ENCODE measurements at regions not wholly inside any gene's neighbourhood (a gene's known extent, or its start where the extent isn't known, plus 50 kb on each side); places are given as distances from the start of the nearest gene placed in this dataset.

DNA sequence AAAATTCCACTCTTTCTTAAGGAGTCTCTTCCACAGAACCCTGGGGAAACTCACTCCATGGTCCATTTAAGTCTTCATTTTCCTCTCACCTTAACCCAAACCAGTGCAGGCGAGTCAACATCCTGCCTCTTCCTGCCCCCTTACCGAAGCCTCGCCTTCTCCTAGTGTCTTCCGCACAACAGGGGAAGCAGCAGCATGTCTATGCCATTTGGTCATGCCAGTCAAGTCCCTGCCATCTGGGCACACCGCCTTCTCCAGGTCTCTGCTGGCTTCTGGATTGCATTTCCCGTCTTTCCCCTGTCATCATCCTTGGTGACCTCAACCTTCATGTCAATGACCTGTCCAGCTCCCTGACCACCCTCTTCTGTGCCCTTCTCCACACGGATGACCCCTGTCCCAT lies 77.3 kb upstream of the FZD7 start:
- no peak overlapping the region for H3K9ac ChIP-seq (ENCODE audit: low read depth in 1 of 3, low read length in 3 of 3)
- no peaks in the 10 kb centered on the region for H3K36me3 ChIP-seq (ENCODE audit: control insufficient read depth in 3 of 3, insufficient read depth in 3 of 3, low read length in 3 of 3)
- H3K27ac ChIP-seq (ENCODE audit: low read depth, low read length), result peak overlapping the region; percentile 20

DNA sequence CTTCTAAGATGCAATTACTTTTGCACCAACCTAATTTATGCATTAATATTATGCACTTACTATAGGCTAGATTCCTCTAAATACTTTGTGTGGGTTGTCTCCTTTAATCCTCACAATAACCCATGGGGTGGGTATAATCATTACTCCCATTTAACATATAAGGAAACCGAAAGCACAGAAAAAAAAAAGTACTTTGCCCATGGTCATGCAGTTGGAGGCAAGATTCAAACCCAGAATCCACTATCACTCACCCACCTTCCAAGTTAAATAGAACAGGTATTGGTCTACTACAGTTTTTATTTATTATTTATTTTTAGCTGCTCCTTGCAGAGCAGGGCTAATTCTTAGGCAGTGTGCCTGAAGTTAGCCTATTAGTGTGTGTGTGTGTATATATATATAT lies 76.6 kb upstream of the FZD7 start:
- H3K4me1 ChIP-seq (ENCODE audit: control insufficient read depth in 3 of 3, insufficient read depth in 3 of 3, low read length in 3 of 3), result peaks cover 28 to 35% (median 29%) of the 10 kb centered on the region in 3 donors

More for the DNA sequence above, 77.3 kb upstream of the FZD7 start:
- Histone ChIP-seq H3K4me1 (ENCODE audit: control insufficient read depth in 3 of 3, insufficient read depth in 3 of 3, low read length in 3 of 3) (peaks cover 31 to 37% (median 33%) of the 10 kb centered on the region in 3 donors), H3K27me3 (ENCODE audit: control insufficient read depth in 3 of 3, insufficient read depth in 3 of 3, low read length in 3 of 3) (no peaks in the 10 kb centered on the region), H3K4me3 (ENCODE audit: low read length in 3 of 3) (peak overlapping the region in 2 of 3 donors; percentile 30 to 42), H3K9me3 (ENCODE audit: control insufficient read depth in 3 of 3, low read length in 3 of 3) (no peaks in the 10 kb centered on the region)

DNA sequence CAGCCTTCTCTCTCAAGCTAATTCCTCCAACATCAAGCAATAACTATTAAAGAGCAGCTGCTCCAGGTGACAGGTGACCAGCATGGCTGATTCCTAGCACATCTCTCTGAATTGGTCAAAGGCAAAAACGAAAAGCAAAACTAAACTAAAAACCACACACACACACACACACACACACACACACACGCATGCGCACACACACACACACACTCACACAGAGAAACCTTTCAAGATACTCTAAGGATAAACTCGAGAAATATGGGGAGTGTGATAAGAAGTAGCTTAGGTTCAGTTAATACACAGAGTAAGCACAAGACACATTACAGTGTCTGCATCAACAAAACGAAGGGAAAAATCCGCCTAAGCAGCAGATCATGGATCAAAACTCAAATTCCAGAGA lies 74.5 kb upstream of the FZD7 start:
- Histone ChIP-seq H3K9me3 (ENCODE audit: control insufficient read depth in 3 of 3, low read length in 3 of 3) (no peaks in the 10 kb centered on the region), H3K9ac (ENCODE audit: low read depth in 1 of 3, low read length in 3 of 3) (no peak overlapping the region), H3K27ac (ENCODE audit: low read depth, low read length) (no peak overlapping the region), H3K4me1 (ENCODE audit: control insufficient read depth in 3 of 3, insufficient read depth in 3 of 3, low read length in 3 of 3) (peaks cover 14 to 18% (median 15%) of the 10 kb centered on the region in 3 donors), H3K27me3 (ENCODE audit: control insufficient read depth in 3 of 3, insufficient read depth in 3 of 3, low read length in 3 of 3) (no peaks in the 10 kb centered on the region), H3K36me3 (ENCODE audit: control insufficient read depth in 3 of 3, insufficient read depth in 3 of 3, low read length in 3 of 3) (no peaks in the 10 kb centered on the region), H3K4me3 (ENCODE audit: low read length in 3 of 3) (no peak overlapping the region)

More for the DNA sequence above, 76.6 kb upstream of the FZD7 start:
- H3K4me3 ChIP-seq (ENCODE audit: low read length in 3 of 3), result no peak overlapping the region
- H3K36me3 ChIP-seq (ENCODE audit: control insufficient read depth in 3 of 3, insufficient read depth in 3 of 3, low read length in 3 of 3), result no peaks in the 10 kb centered on the region
- H3K27ac ChIP-seq (ENCODE audit: low read depth, low read length), result no peak overlapping the region
- no peaks in the 10 kb centered on the region for H3K9me3 ChIP-seq (ENCODE audit: control insufficient read depth in 3 of 3, low read length in 3 of 3)
- H3K9ac ChIP-seq (ENCODE audit: low read depth in 1 of 3, low read length in 3 of 3), result no peak overlapping the region
- no peaks in the 10 kb centered on the region for H3K27me3 ChIP-seq (ENCODE audit: control insufficient read depth in 3 of 3, insufficient read depth in 3 of 3, low read length in 3 of 3)

DNA sequence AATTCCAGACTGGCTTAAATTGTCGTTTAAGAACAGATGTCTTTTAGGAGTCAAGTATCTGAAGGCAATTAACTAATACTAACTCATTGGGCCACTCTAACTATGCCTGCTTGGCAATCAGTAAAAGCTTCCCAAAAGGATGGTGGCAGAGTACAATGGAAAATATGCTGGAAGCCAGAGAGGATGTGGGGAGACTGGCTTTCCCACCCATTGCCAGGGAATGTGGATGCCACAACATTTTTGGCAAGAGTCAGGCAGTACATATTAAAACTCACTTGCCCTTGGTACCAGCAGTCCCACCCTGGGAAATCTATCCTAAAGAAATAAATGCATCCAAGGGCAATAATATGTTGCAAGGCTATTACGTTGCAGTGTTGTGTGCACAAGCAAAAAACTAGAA lies 74.0 kb upstream of the FZD7 start:
- Histone ChIP-seq H3K4me1 (ENCODE audit: control insufficient read depth in 3 of 3, insufficient read depth in 3 of 3, low read length in 3 of 3) (peaks cover 13 to 16% (median 15%) of the 10 kb centered on the region in 3 donors), H3K27me3 (ENCODE audit: control insufficient read depth in 3 of 3, insufficient read depth in 3 of 3, low read length in 3 of 3) (no peaks in the 10 kb centered on the region), H3K9ac (ENCODE audit: low read depth in 1 of 3, low read length in 3 of 3) (no peak overlapping the region), H3K4me3 (ENCODE audit: low read length in 3 of 3) (no peak overlapping the region), H3K9me3 (ENCODE audit: control insufficient read depth in 3 of 3, low read length in 3 of 3) (no peaks in the 10 kb centered on the region), H3K36me3 (ENCODE audit: control insufficient read depth in 3 of 3, insufficient read depth in 3 of 3, low read length in 3 of 3) (no peaks in the 10 kb centered on the region), H3K27ac (ENCODE audit: low read depth, low read length) (no peak overlapping the region)

DNA sequence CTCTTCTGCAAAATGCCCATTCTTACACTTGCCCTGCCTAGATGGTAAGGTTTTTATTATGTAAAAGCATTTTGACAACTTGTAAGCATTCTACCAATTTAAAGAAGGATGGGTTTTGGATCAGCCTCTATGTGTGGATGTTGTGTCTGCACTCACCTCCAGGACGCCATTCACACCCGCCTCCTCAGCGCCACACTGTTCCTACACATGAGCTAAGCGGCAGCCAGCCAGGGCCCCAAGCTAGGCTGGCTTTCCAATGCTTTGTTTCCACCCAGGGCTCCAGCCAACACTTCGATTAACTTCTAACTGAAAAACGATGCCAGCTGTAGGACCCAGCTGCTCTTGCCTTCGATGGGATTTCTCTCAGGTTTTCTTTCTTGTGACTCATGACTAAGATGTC lies 73.3 kb upstream of the FZD7 start:
- Histone ChIP-seq H3K4me3 (ENCODE audit: low read length in 3 of 3) (no peak overlapping the region), H3K4me1 (ENCODE audit: control insufficient read depth in 3 of 3, insufficient read depth in 3 of 3, low read length in 3 of 3) (peaks cover 13 to 16% (median 14%) of the 10 kb centered on the region in 3 donors), H3K9me3 (ENCODE audit: control insufficient read depth in 3 of 3, low read length in 3 of 3) (no peaks in the 10 kb centered on the region), H3K27me3 (ENCODE audit: control insufficient read depth in 3 of 3, insufficient read depth in 3 of 3, low read length in 3 of 3) (no peaks in the 10 kb centered on the region), H3K27ac (ENCODE audit: low read depth, low read length) (no peak overlapping the region), H3K36me3 (ENCODE audit: control insufficient read depth in 3 of 3, insufficient read depth in 3 of 3, low read length in 3 of 3) (no peaks in the 10 kb centered on the region), H3K9ac (ENCODE audit: low read depth in 1 of 3, low read length in 3 of 3) (no peak overlapping the region)

DNA sequence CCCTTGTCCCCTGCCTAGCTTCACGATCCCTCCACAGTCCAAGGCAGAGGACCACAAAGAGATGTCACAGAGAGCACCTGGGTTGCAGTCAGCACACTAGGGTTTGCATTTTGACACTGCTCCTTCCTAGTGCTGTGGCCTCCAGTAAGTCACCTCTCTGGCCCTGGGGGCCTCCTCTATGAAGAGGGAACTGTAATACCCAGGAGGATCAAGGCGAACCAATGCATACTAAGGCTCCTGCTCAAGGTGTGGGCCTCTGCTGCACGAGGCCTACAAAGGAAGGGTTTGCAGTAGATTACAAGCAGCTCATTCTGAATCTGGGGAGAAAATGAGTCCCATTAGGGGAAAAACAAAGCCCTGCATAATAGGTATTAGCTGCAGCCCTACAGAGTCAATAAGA lies 72.3 kb upstream of the FZD7 start:
- no peak overlapping the region for H3K27ac ChIP-seq (ENCODE audit: low read depth, low read length)
- H3K4me3 ChIP-seq (ENCODE audit: low read length in 3 of 3), result no peak overlapping the region
- H3K36me3 ChIP-seq (ENCODE audit: control insufficient read depth in 3 of 3, insufficient read depth in 3 of 3, low read length in 3 of 3), result no peaks in the 10 kb centered on the region
- H3K4me1 ChIP-seq (ENCODE audit: control insufficient read depth in 3 of 3, insufficient read depth in 3 of 3, low read length in 3 of 3), result peaks cover 3 to 5% (median 3%) of the 10 kb centered on the region in 3 donors
- no peaks in the 10 kb centered on the region for H3K9me3 ChIP-seq (ENCODE audit: control insufficient read depth in 3 of 3, low read length in 3 of 3)
- H3K9ac ChIP-seq (ENCODE audit: low read depth in 1 of 3, low read length in 3 of 3), result no peak overlapping the region
- no peaks in the 10 kb centered on the region for H3K27me3 ChIP-seq (ENCODE audit: control insufficient read depth in 3 of 3, insufficient read depth in 3 of 3, low read length in 3 of 3)

DNA sequence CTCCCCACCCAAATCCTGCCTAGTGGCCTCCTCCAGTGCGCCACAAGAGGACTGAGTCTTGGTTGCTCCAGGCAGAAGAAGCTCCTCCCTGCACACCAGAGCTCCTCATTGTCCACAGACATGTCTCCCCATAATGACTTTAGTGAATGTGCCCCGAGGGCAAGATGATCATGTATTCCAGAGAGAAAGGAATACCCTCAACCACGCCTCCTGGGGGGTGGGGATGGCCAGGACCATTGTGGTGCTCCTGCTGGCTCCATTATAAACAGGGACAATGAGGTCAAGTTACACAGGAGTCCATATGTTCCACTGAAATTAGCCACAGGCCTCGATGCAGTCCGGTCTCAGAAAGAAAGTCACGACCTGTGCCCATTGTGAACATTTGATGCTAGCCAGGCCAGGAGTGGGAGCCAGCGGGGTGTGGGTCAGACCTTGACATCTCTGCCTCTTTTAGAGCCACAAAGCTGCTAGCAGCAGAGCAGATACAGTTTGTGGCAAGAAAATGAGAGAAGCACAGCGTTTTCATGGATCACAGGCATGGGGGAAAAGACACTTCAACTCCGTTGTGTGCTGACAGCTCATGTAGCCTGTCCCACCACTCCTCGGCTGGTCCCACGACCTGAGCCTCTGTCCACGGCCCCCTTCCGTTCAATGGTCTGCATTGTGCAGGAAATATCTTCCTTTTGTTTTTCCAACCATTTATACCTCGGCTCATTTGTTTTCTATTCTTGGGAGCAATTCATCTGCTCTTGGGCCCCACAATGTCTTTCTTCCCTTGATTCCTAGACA lies 70.7 kb upstream of the FZD7 start:
- Histone ChIP-seq H3K4me3 (ENCODE audit: low read length in 3 of 3) (no peak overlapping the region), H3K27ac (ENCODE audit: low read depth, low read length) (no peak overlapping the region), H3K36me3 (ENCODE audit: control insufficient read depth in 3 of 3, insufficient read depth in 3 of 3, low read length in 3 of 3) (no peaks in the 10 kb centered on the region), H3K9me3 (ENCODE audit: control insufficient read depth in 3 of 3, low read length in 3 of 3) (no peaks in the 10 kb centered on the region), H3K9ac (ENCODE audit: low read depth in 1 of 3, low read length in 3 of 3) (no peak overlapping the region), H3K27me3 (ENCODE audit: control insufficient read depth in 3 of 3, insufficient read depth in 3 of 3, low read length in 3 of 3) (no peaks in the 10 kb centered on the region), H3K4me1 (ENCODE audit: control insufficient read depth in 3 of 3, insufficient read depth in 3 of 3, low read length in 3 of 3) (no peaks in the 10 kb centered on the region)

DNA sequence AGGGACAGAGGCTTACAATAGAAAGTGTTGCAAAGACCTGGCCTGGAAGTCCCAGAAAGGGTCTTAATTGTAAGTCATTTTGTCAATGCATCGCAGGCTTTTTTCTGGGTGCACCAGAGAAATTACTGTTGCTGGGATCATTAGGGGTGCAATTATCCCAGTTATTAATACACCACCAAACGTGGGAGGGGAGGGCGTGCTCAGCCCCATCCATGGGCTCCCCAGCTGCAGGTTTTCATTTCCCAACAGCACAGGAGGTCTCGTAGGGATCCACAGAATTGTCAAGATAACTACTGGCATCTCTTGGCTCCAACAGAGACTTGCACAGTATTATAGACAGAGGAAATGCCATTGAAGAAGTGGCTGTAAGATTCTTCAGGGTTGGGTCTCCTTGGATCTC lies 69.6 kb upstream of the FZD7 start:
- no peak overlapping the region for H3K9ac ChIP-seq (ENCODE audit: low read depth in 1 of 3, low read length in 3 of 3)
- no peak overlapping the region for H3K27ac ChIP-seq (ENCODE audit: low read depth, low read length)
- H3K4me3 ChIP-seq (ENCODE audit: low read length in 3 of 3), result no peak overlapping the region
- no peaks in the 10 kb centered on the region for H3K9me3 ChIP-seq (ENCODE audit: control insufficient read depth in 3 of 3, low read length in 3 of 3)
- H3K36me3 ChIP-seq (ENCODE audit: control insufficient read depth in 3 of 3, insufficient read depth in 3 of 3, low read length in 3 of 3), result no peaks in the 10 kb centered on the region
- H3K4me1 ChIP-seq (ENCODE audit: control insufficient read depth in 3 of 3, insufficient read depth in 3 of 3, low read length in 3 of 3), result no peaks in the 10 kb centered on the region
- no peaks in the 10 kb centered on the region for H3K27me3 ChIP-seq (ENCODE audit: control insufficient read depth in 3 of 3, insufficient read depth in 3 of 3, low read length in 3 of 3)

DNA sequence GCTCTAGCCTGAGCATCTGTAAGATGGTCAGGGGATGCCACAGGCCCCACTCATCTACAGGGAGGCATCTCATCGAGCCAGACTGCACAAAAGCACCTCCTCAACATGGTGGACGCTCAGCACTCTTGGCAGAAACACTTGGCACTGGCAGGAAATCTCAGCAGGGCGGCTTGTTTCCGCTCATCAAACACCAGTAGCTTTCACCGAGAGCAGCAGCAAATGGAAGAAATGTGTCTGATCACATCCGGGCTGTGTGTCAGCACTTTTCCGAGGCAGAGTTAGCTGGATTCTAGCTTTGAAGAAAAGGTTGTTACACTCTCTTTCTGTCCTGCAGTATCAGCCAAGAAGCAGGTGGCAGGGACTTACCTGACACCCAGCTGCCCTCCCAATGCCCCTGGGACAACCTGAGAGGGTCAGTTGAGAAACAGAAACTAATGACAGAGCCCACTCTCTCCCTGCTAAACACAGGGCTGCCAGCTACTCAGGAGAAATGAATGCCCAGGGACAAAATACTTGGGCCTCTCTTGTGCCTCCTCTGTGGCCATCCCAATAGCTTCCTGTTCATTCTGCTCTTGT lies 68.9 kb upstream of the FZD7 start:
- Histone ChIP-seq H3K9me3 (ENCODE audit: control insufficient read depth in 3 of 3, low read length in 3 of 3) (no peaks in the 10 kb centered on the region), H3K36me3 (ENCODE audit: control insufficient read depth in 3 of 3, insufficient read depth in 3 of 3, low read length in 3 of 3) (no peaks in the 10 kb centered on the region), H3K4me3 (ENCODE audit: low read length in 3 of 3) (no peak overlapping the region), H3K4me1 (ENCODE audit: control insufficient read depth in 3 of 3, insufficient read depth in 3 of 3, low read length in 3 of 3) (no peaks in the 10 kb centered on the region), H3K27me3 (ENCODE audit: control insufficient read depth in 3 of 3, insufficient read depth in 3 of 3, low read length in 3 of 3) (no peaks in the 10 kb centered on the region), H3K27ac (ENCODE audit: low read depth, low read length) (no peak overlapping the region), H3K9ac (ENCODE audit: low read depth in 1 of 3, low read length in 3 of 3) (no peak overlapping the region)

DNA sequence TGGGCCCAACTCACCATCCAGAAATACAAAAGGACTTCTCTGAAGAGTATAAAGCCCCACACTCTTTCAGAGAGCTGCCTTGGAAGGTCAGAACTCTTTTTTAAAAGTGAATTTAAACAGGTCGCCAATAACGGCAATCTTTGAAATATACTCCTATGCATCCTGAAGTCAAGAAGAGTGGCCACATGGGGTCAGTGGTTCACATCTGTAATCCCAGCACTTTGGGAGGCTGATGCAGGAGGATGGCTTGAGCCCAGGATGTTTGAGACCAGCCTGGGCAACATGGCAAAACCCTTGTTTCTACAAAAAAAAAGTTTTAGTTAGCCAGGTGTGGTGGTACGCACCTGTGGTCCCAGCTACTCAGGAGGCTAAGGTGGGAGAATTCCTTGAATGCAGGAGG lies 68.1 kb upstream of the FZD7 start:
- Histone ChIP-seq H3K9ac (ENCODE audit: low read depth in 1 of 3, low read length in 3 of 3) (no peak overlapping the region), H3K27me3 (ENCODE audit: control insufficient read depth in 3 of 3, insufficient read depth in 3 of 3, low read length in 3 of 3) (peaks cover 0 to 2% (median 0%) of the 10 kb centered on the region in 3 donors), H3K4me1 (ENCODE audit: control insufficient read depth in 3 of 3, insufficient read depth in 3 of 3, low read length in 3 of 3) (no peaks in the 10 kb centered on the region), H3K36me3 (ENCODE audit: control insufficient read depth in 3 of 3, insufficient read depth in 3 of 3, low read length in 3 of 3) (no peaks in the 10 kb centered on the region), H3K4me3 (ENCODE audit: low read length in 3 of 3) (no peak overlapping the region), H3K9me3 (ENCODE audit: control insufficient read depth in 3 of 3, low read length in 3 of 3) (no peaks in the 10 kb centered on the region), H3K27ac (ENCODE audit: low read depth, low read length) (no peak overlapping the region)
